SK-N-SH (cell line): ENCODE measurements at regions not wholly inside any gene's neighbourhood (a gene's known extent, or its start where the extent isn't known, plus 50 kb on each side); places are given as distances from the start of the nearest gene placed in this dataset.

Source experiments
- CTCF ChIA-PET: fragments of 300-600, 350-600 bp; formaldehyde crosslinking; extraction: SDS; loops from one replicate; lab custom pipeline; 2021; lab: Yijun Ruan, JAX
- POLR2A ChIA-PET: fragments of 350-600 bp; sonication (Branson Sonifier 250); formaldehyde crosslinking; extraction: SDS; loops from one replicate; lab custom pipeline; 2020; ENCODE audit warnings: antibody characterized with exemption, inconsistent platforms; lab: Yijun Ruan, JAX
- DNase-seq: peaks from one replicate; pipeline ENCODE4 v3.0.0; 2012
- H2AFZ ChIP-seq: fragments of 200-600 bp; sonication (generic); 2 replicates; pipeline ENCODE4 v1.8.1; 2016; ENCODE audit warnings: antibody characterized with exemption, mild to moderate bottlenecking, low read depth
- H3F3A ChIP-seq: fragments of 200-600 bp; sonication (generic); replicated peaks from 2 replicates; pipeline ENCODE3; 2016; ENCODE audit warnings: antibody characterized with exemption, mild to moderate bottlenecking; ENCODE audit not compliant: insufficient read depth
- H3K27ac ChIP-seq, 2 experiments: fragments of 200-500 bp in 1 of 2; fragments of 200-600 bp in 1 of 2; sonication (Bioruptor generic) in 1 of 2; sonication (generic), shearing (Covaris generic) in 1 of 2; 2 replicates each; pipeline versions ENCODE4 v1.5.1 to v1.6.1; 2014 to 2016; ENCODE audit warnings: low read depth in 2 of 2, inconsistent platforms in 1 of 2, low read length in 1 of 2, mild to moderate bottlenecking in 1 of 2, mixed read lengths in 1 of 2
- H3K27me3 ChIP-seq: fragments of 200-600 bp; sonication (generic), shearing (Covaris generic); 2 replicates; pipeline ENCODE4 v1.6.1; 2016; ENCODE audit warnings: mixed run types; ENCODE audit not compliant: insufficient read depth
- H3K36me3 ChIP-seq, 2 experiments: fragments of 200-500 bp in 1 of 2; fragments of 200-600 bp in 1 of 2; sonication (Bioruptor generic) in 1 of 2; sonication (generic) in 1 of 2; replicated peaks in 1 of 2; 2 replicates each; pipeline versions ENCODE3 to v1.5.1; 2014 to 2016; ENCODE audit warnings: low read length in 1 of 2, mild to moderate bottlenecking in 1 of 2; ENCODE audit not compliant: insufficient read depth in 2 of 2, control insufficient read depth in 1 of 2
- H3K4me1 ChIP-seq, 2 experiments: fragments of 200-500 bp in 1 of 2; fragments of 200-600 bp in 1 of 2; sonication (Bioruptor generic) in 1 of 2; sonication (generic), shearing (Covaris generic) in 1 of 2; 2 replicates each; pipeline versions ENCODE4 v1.5.1 to v1.6.1; 2014 to 2016; ENCODE audit warnings: low read depth in 1 of 2, low read length in 1 of 2, mixed run types in 1 of 2; ENCODE audit not compliant: insufficient read depth in 2 of 2, control insufficient read depth in 1 of 2
- H3K4me2 ChIP-seq: fragments of 200-600 bp; sonication (generic), shearing (Covaris generic); 2 replicates; pipeline ENCODE4 v1.6.1; 2017; ENCODE audit warnings: mixed run types
- H3K4me3 ChIP-seq, 2 experiments: fragments of 200-500 bp in 1 of 2; fragments of 200-600 bp in 1 of 2; sonication (Bioruptor generic) in 1 of 2; sonication (generic), shearing (Covaris generic) in 1 of 2; 2 replicates each; pipeline versions ENCODE4 v1.5.1 to v1.8.1; 2014 to 2016; ENCODE audit warnings: low read depth in 2 of 2, inconsistent platforms in 1 of 2, low read length in 1 of 2, mild to moderate bottlenecking in 1 of 2, mixed read lengths in 1 of 2, moderate library complexity in 1 of 2
- H3K79me2 ChIP-seq: fragments of 200-600 bp; sonication (generic); 2 replicates; pipeline ENCODE4 v1.8.1; 2017; ENCODE audit warnings: mild to moderate bottlenecking; ENCODE audit not compliant: insufficient read depth
- H3K9ac ChIP-seq: fragments of 200-600 bp; sonication (generic); 2 replicates; pipeline ENCODE4 v1.6.1; 2017; ENCODE audit warnings: mixed run types
- H3K9me2 ChIP-seq: fragments of 200-600 bp; sonication (generic); 2 replicates; pipeline ENCODE4 v1.6.1; 2017; ENCODE audit warnings: mixed run types
- H3K9me3 ChIP-seq: fragments of 200-600 bp; sonication (generic); 2 replicates; pipeline ENCODE4 v1.6.1; 2017; ENCODE audit warnings: mixed run types, mild to moderate bottlenecking, moderate library complexity
- H4K20me1 ChIP-seq: fragments of 200-600 bp; sonication (generic); 2 replicates; pipeline ENCODE4 v1.6.1; 2017; ENCODE audit warnings: mild to moderate bottlenecking, mixed run types; ENCODE audit not compliant: insufficient read depth
- EP300 ChIP-seq, 2 experiments: IDR thresholded peaks; 2 replicates each; pipeline versions ENCODE4 v1.4.0 to v1.6.1; 2012; ENCODE audit warnings: borderline replicate concordance in 1 of 2, low read depth in 1 of 2, low read length in 1 of 2
- EZH2phosphoT487 ChIP-seq: fragments of 200-600 bp; sonication (generic); IDR thresholded peaks from 2 replicates; pipeline ENCODE4 v1.6.1; 2017; ENCODE audit warnings: low read depth, mixed run types, mild to moderate bottlenecking, antibody characterized with exemption, moderate library complexity, borderline replicate concordance
- FOXJ3 ChIP-seq: sonication (generic); formaldehyde crosslinking; IDR thresholded peaks from 2 replicates; pipeline ENCODE4 v1.5.1; 2020; ENCODE audit warnings: mild to moderate bottlenecking, missing genetic modification reagents
- FOXM1 ChIP-seq: IDR thresholded peaks from 2 replicates; pipeline ENCODE4 v1.4.0; 2012; ENCODE audit warnings: low read depth, mild to moderate bottlenecking
- GABPA ChIP-seq: IDR thresholded peaks from 2 replicates; pipeline ENCODE4 v1.4.0; 2012; ENCODE audit warnings: low read depth, mild to moderate bottlenecking
- JUND ChIP-seq: IDR thresholded peaks from 2 replicates; pipeline ENCODE4 v1.4.0; 2012
- MAX ChIP-seq: IDR thresholded peaks from 2 replicates; pipeline ENCODE4 v1.4.0; 2012; ENCODE audit warnings: low read depth
- MEF2A ChIP-seq: IDR thresholded peaks from 2 replicates; pipeline ENCODE4 v1.4.0; 2012; ENCODE audit warnings: low read depth, borderline replicate concordance
- NFIC ChIP-seq: IDR thresholded peaks from 2 replicates; pipeline ENCODE4 v1.4.0; 2012; ENCODE audit warnings: borderline replicate concordance
- NRF1 ChIP-seq: IDR thresholded peaks from 2 replicates; pipeline ENCODE4 v1.6.1; 2012; ENCODE audit warnings: low read depth, mild to moderate bottlenecking, low read length
- PBX3 ChIP-seq: IDR thresholded peaks from 2 replicates; pipeline ENCODE4; 2012
- POLR2AphosphoS5 ChIP-seq: IDR thresholded peaks from 2 replicates; pipeline ENCODE4 v1.6.1; 2012; ENCODE audit warnings: low read depth, low read length
- RAD21 ChIP-seq: IDR thresholded peaks from 2 replicates; pipeline ENCODE4 v1.6.1; 2012; ENCODE audit warnings: mild to moderate bottlenecking, low read length
- RCOR1 ChIP-seq: fragments of 150-350 bp; IDR thresholded peaks from 2 replicates; pipeline ENCODE4 v1.6.1; 2017; ENCODE audit warnings: antibody characterized with exemption, low read length
- RFX5 ChIP-seq: IDR thresholded peaks from 2 replicates; pipeline ENCODE4 v1.6.1; 2012; ENCODE audit warnings: mild to moderate bottlenecking, improper control_type of control experiment, low read length
- SIN3A ChIP-seq: IDR thresholded peaks from 2 replicates; pipeline ENCODE4 v1.6.1; 2012; ENCODE audit warnings: low read depth, mild to moderate bottlenecking, low read length, moderate library complexity, borderline replicate concordance
- SMC3 ChIP-seq: IDR thresholded peaks from 2 replicates; pipeline ENCODE4 v1.6.1; 2012; ENCODE audit warnings: low read depth, low read length, improper control_type of control experiment
- TAF1 ChIP-seq: IDR thresholded peaks from 2 replicates; pipeline ENCODE4 v1.6.1; 2012; ENCODE audit warnings: low read depth, mild to moderate bottlenecking, low read length, moderate library complexity, borderline replicate concordance
- TCF12 ChIP-seq: IDR thresholded peaks from 2 replicates; pipeline ENCODE4 v1.4.0; 2012
- USF2 ChIP-seq: fragments of 150-350 bp; IDR thresholded peaks from 2 replicates; pipeline ENCODE4 v1.6.1; 2017; ENCODE audit warnings: antibody characterized with exemption, low read length, low read depth, borderline replicate concordance
- WGBS: methylation state at CpG from one replicate; pipeline ENCODE4 v1.1.6; 2017; ENCODE audit warnings: low lambda C conversion rate; 5-methylcytosine and 5-hydroxymethylcytosine counted together

GRCh38 chr1:55396381-55396891 is 181.3 kb upstream of the USP24 start:
- ChIA-PET POLR2A (no interaction called here), CTCF (interaction anchor here (1.1 kb wide), 1 partner anchor 17 kb away, joined by 3 read pairs; no protein-coding TSS in a partner anchor)
- Histone ChIP-seq H4K20me1 (no peaks in the 10 kb centered on the region), H3K27ac (no peak overlapping the region), H3K9me2 (no peaks in the 10 kb centered on the region), H3K4me3 (no peak overlapping the region), H3K9ac (no peak overlapping the region), H3K4me1 (peaks cover 0 to 16% of the 10 kb centered on the region in 2 experiments; a peak in 2 of 4 replicates), H2AFZ (no peak overlapping the region), H3K4me2 (no peak overlapping the region), H3K27me3 (no peaks in the 10 kb centered on the region), H3K79me2 (no peaks in the 10 kb centered on the region), H3K36me3 (no peaks in the 10 kb centered on the region), H3K9me3 (0 out of 2 replicates have a peak, but pooled peaks cover 4% of the 10 kb centered on the region), H3F3A (no peaks in the 10 kb centered on the region)
- 84% methylated on average over 5 of the region's 5 CpGs for WGBS
- TF ChIP-seq POLR2AphosphoS5: no peak
- TF ChIP-seq MAX: no peak
- no peak for TF ChIP-seq SIN3A
- no peak for TF ChIP-seq NFIC
- no peak for TF ChIP-seq RFX5
- DNase-seq: no peak

GRCh38 chr1:55388960-55389359 is 173.8 kb upstream of the USP24 start:
- Histone ChIP-seq H3K9me3 (peaks cover 8% of the 10 kb centered on the region), H3K4me3 (no peak overlapping the region), H3K4me1 (peaks cover 0 to 3% of the 10 kb centered on the region in 2 experiments; a peak in 1 of 4 replicates), H3K9me2 (no peaks in the 10 kb centered on the region), H3K9ac (no peak overlapping the region), H3K4me2 (no peak overlapping the region), H3K27ac (no peak overlapping the region), H3K36me3 (no peaks in the 10 kb centered on the region), H3K27me3 (no peaks in the 10 kb centered on the region), H3F3A (no peaks in the 10 kb centered on the region), H4K20me1 (no peaks in the 10 kb centered on the region), H2AFZ (no peak overlapping the region), H3K79me2 (no peaks in the 10 kb centered on the region)
- TF ChIP-seq NFIC: no peak
- TF ChIP-seq RCOR1: no peak
- no peak for TF ChIP-seq NRF1
- CTCF ChIA-PET: no interaction called here
- POLR2A ChIA-PET: no interaction called here
- no peak for DNase-seq

- no peak overlapping the region for H3K9ac ChIP-seq
- no peaks in the 10 kb centered on the region for H3K79me2 ChIP-seq
- peaks cover 8% of the 10 kb centered on the region for H3K9me3 ChIP-seq
- no peaks in the 10 kb centered on the region for H3K27me3 ChIP-seq
- H3K4me2 ChIP-seq: no peak overlapping the region
- no peak overlapping the region for H3K4me3 ChIP-seq
- ChIA-PET CTCF (interaction anchor here (4.5 kb wide), 1 partner anchor 12 kb away, joined by 26 read pairs; no protein-coding TSS in a partner anchor), POLR2A (no interaction called here)
- no peak overlapping the region for H3K27ac ChIP-seq
- H3K9me2 ChIP-seq: no peaks in the 10 kb centered on the region
- no peak overlapping the region for H2AFZ ChIP-seq
- peaks cover 0 to 3% of the 10 kb centered on the region in 2 experiments; a peak in 1 of 4 replicates for H3K4me1 ChIP-seq
- H3F3A ChIP-seq: no peaks in the 10 kb centered on the region
- no peaks in the 10 kb centered on the region for H3K36me3 ChIP-seq
- no peak for DNase-seq
- no peaks in the 10 kb centered on the region for H4K20me1 ChIP-seq
- 33% methylated on average over 2 of the region's 2 CpGs for WGBS
- no peak for TF ChIP-seq MEF2A
- TF ChIP-seq TCF12: no peak
- TF ChIP-seq SMC3: no peak
- TF ChIP-seq NRF1: no peak
- no peak for TF ChIP-seq EP300 (IDR thresholded peaks at IDR 0.05; ENCODE audit: borderline replicate concordance in 1 of 2, low read depth in 1 of 2, low read length in 1 of 2)
- TF ChIP-seq JUND: no peak
- no peak for TF ChIP-seq GABPA
- TF ChIP-seq FOXM1: no peak
- TF ChIP-seq RAD21: no peak
- no peak for TF ChIP-seq EZH2phosphoT487
- no peak for TF ChIP-seq FOXJ3 (CRISPR knock-in tag)
- no peak for TF ChIP-seq PBX3
- TF ChIP-seq TAF1: no peak
- TF ChIP-seq NFIC: no peak
- TF ChIP-seq USF2: no peak
These were observed 172.0 kb upstream of the USP24 start for GRCh38 chr1:55387145-55387544.
